ENCODE measurements at regions not wholly inside any gene's neighbourhood (a gene's known extent, or its start where the extent isn't known, plus 50 kb on each side); places are given as distances from the start of the nearest gene placed in this dataset.

GRCh38 chr1:218200979-218201378 lies 84.1 kb upstream of the RRP15 start:
- no peak overlapping the region for H3K4me3 ChIP-seq (ENCODE audit: low read length)
- peak; percentile 19 for DNase-seq (ENCODE audit: low read depth)
- TF ChIP-seq CTCF (conservative IDR thresholded peaks at IDR 0.05; ENCODE audit: low read depth, low read length), result no peak

GRCh38 chr1:218201601-218202000 lies 83.5 kb upstream of the RRP15 start:
- no peak overlapping the region for H3K4me3 ChIP-seq (ENCODE audit: low read length)
- DNase-seq (ENCODE audit: low read depth), result no peak
- TF ChIP-seq CTCF (conservative IDR thresholded peaks at IDR 0.05; ENCODE audit: low read depth, low read length), result no peak

- DNase-seq (ENCODE audit: low read depth), result no peak
- no peak overlapping the region for H3K4me3 ChIP-seq (ENCODE audit: low read length)
- no peak for TF ChIP-seq CTCF (conservative IDR thresholded peaks at IDR 0.05; ENCODE audit: low read depth, low read length)
These were observed 79.4 kb upstream of the RRP15 start for GRCh38 chr1:218205721-218206120.

GRCh38 chr1:218207194-218207593 lies 77.9 kb upstream of the RRP15 start:
- TF ChIP-seq CTCF (conservative IDR thresholded peaks at IDR 0.05; ENCODE audit: low read depth, low read length), result no peak
- DNase-seq (ENCODE audit: low read depth), result no peak
- H3K4me3 ChIP-seq (ENCODE audit: low read length), result no peak overlapping the region

- TF ChIP-seq CTCF (conservative IDR thresholded peaks at IDR 0.05; ENCODE audit: low read depth, low read length), result no peak
- DNase-seq (ENCODE audit: low read depth), result peak; percentile 14
- no peak overlapping the region for H3K4me3 ChIP-seq (ENCODE audit: low read length)
These were observed 75.7 kb upstream of the RRP15 start for GRCh38 chr1:218209351-218209861.

GRCh38 chr1:218211241-218211640 lies 73.9 kb upstream of the RRP15 start:
- H3K4me3 ChIP-seq (ENCODE audit: low read length), result no peak overlapping the region
- DNase-seq (ENCODE audit: low read depth), result no peak
- no peak for TF ChIP-seq CTCF (conservative IDR thresholded peaks at IDR 0.05; ENCODE audit: low read depth, low read length)

- TF ChIP-seq CTCF (conservative IDR thresholded peaks at IDR 0.05; ENCODE audit: low read depth, low read length), result no peak
- no peak for DNase-seq (ENCODE audit: low read depth)
- no peak overlapping the region for H3K4me3 ChIP-seq (ENCODE audit: low read length)
These were observed 68.1 kb upstream of the RRP15 start for GRCh38 chr1:218217040-218217439.
